ENCODE measurements at regions not wholly inside any gene's neighbourhood (a gene's known extent, or its start where the extent isn't known, plus 50 kb on each side); places are given as distances from the start of the nearest gene placed in this dataset.
A peak's percentile ranks its signal among the peaks of the same experiment; 100 is the strongest.

- Histone ChIP-seq H2BK12ac (ENCODE audit: insufficient read length, low read depth, low read length) (no peak overlapping the region), H3K4ac (ENCODE audit: low read depth, low read length) (no peak overlapping the region), H3K14ac (ENCODE audit: insufficient read depth, low read length) (no peak overlapping the region), H2AFZ (ENCODE audit: low read length) (no peak overlapping the region), H3K23me2 (ENCODE audit: insufficient read length, low read depth, low read length, poor library complexity, severe bottlenecking) (no peaks in the 10 kb centered on the region), H3K27me3 (ENCODE audit: insufficient read depth, low read length) (no peaks in the 10 kb centered on the region), H2BK5ac (ENCODE audit: insufficient read length, low read length) (no peak overlapping the region), H3K56ac (ENCODE audit: insufficient read length, low read depth, low read length) (no peak overlapping the region), H3T11ph (ENCODE audit: low read length) (no peak overlapping the region), H2BK120ac (ENCODE audit: low read depth, low read length, poor library complexity, severe bottlenecking) (no peak overlapping the region), H2BK20ac (ENCODE audit: low read depth, low read length, poor library complexity, severe bottlenecking) (no peak overlapping the region), H4K5ac (ENCODE audit: insufficient read length, low read depth, low read length) (no peak overlapping the region), H2AK5ac (ENCODE audit: insufficient read length, low read length) (no peak overlapping the region), H3K27ac (ENCODE audit: insufficient read length, low read depth, low read length) (no peak overlapping the region), H3K79me1 (ENCODE audit: insufficient read depth, low read depth, low read length, poor library complexity, severe bottlenecking) (no peaks in the 10 kb centered on the region), H4K91ac (ENCODE audit: insufficient read length, low read depth, low read length) (no peak overlapping the region), H3K23ac (ENCODE audit: insufficient read length, low read depth, low read length) (no peak overlapping the region), H4K8ac (replicated peaks; ENCODE audit: insufficient read length, low read depth, low read length) (no peak overlapping the region), H3K9me3 (ENCODE audit: control insufficient read depth, low read depth, low read length) (no peaks in the 10 kb centered on the region), H3K4me1 (ENCODE audit: insufficient read depth, low read length) (peaks cover 2% of the 10 kb centered on the region; the same call in 1 of the 2 replicates), H4K20me1 (ENCODE audit: control insufficient read depth, insufficient read depth, insufficient read length) (no peaks in the 10 kb centered on the region), H3K79me2 (ENCODE audit: insufficient read depth, low read length) (no peaks in the 10 kb centered on the region), H3K18ac (ENCODE audit: insufficient read length, low read depth, low read length) (no peak overlapping the region), H3K9ac (ENCODE audit: extremely low read depth, insufficient read length, low read length) (no peak overlapping the region), H3K4me2 (ENCODE audit: insufficient read depth, insufficient read length, low read length) (peak overlapping the region; percentile 11), H2BK15ac (ENCODE audit: low read depth, low read length) (no peak overlapping the region)
- no peak for TF ChIP-seq CTCF (conservative IDR thresholded peaks at IDR 0.05)
- Mint-ChIP-seq H3K36me3 (ENCODE audit: insufficient read depth in 1 of 3, low read depth in 3 of 3) (no peaks in the 10 kb centered on the region), H3K4me1 (peaks cover 33 to 38% of the 10 kb centered on the region in 2 experiments), H3K27me3 (ENCODE audit: low read depth) (no peaks in the 10 kb centered on the region; the same call in none of the 2 replicates), H3K4me3 (peak overlapping the region in 1 of 2 experiments; percentile 70; a peak in 3 of 5 replicates), H3K9me3 (no peaks in the 10 kb centered on the region), H3K27ac (peak overlapping the region in 2 of 3 experiments; percentile 73 to 88; a peak in 4 of 7 replicates)
- DNase-seq: peak; percentile 39
Measured at GRCh38 chr7:96786998-96787395, 77.4 kb upstream of the SEM1 start.
